ENCODE measurements at regions not wholly inside any gene's neighbourhood (a gene's known extent, or its start where the extent isn't known, plus 50 kb on each side); places are given as distances from the start of the nearest gene placed in this dataset.

DNA sequence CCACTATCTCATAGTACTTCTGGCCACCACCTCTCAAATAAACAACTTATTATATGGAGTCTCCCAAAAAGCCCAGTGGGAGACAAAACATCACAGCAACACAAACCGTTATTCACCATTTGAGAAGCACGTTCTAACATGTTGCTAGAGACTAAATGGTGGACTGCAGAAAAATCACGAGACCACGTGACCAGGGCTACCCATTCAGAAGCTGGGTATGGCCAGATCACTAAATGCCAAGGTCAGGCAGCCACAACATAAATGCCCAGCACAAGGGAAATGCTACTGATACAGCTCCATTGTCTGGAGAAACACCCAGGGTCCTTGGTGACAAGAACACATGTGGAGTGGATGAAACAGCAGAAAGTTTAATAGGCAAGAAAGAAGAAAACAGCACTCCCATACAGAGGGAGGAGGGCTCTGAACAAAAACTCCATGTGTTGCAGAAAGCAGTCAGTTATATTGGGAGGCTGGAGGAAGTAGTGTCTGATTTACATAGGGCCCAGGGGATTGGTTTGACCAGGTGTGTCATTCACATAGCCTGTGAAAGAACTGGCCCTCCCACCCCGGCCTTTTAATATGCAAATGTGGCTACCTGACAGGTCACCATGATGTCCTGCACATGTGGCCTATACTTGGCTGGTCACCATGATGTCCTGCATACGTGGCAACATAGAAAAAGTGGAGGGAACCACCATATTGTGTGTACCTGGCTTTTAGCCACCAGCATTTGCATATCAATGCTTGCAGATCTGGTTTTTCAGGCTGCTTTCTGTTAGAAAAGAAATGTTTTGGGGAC lies 97.2 kb downstream of the TRIM36 start:
- TF ChIP-seq JUND (IDR thresholded peaks at IDR 0.05; ENCODE audit: low read depth) = no peak
- peak in 1 of 2 experiments; percentile 77 for DNase-seq (ENCODE audit: low read depth in 1 of 2, low spot score in 1 of 2)
- in situ Hi-C loops (cut with HindIII; ENCODE audit: low pct_unique_long_range_greater_than_20kb, low sequenced_read_pairs) = no loop called here

DNA sequence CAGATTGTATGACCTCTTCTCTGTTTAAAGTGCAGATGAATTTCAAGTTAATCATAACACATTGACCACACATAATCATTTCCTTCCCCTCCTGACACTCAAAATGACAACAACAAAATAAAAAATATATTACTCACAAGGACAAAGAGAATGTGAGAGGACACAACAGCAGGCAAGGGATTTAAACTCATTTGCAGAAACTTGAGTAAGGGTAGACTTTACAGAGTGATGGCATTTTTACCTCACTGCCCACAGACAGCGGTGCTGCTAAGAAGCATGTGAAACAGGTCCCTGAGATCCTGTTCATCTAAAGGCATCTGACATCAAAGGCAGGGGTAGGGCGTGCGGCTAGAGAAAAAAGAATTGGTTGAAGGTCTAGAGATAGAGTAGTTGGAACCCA lies 99.0 kb downstream of the TRIM36 start:
- in situ Hi-C loops (cut with HindIII; ENCODE audit: low pct_unique_long_range_greater_than_20kb, low sequenced_read_pairs) = no loop called here
- DNase-seq (ENCODE audit: low read depth in 1 of 2, low spot score in 1 of 2) = no peak
- TF ChIP-seq JUND (IDR thresholded peaks at IDR 0.05; ENCODE audit: low read depth) = no peak

GRCh38 chr5:115069087-115069968 lies 100.4 kb downstream of the TRIM36 start:
- TF ChIP-seq JUND (IDR thresholded peaks at IDR 0.05; ENCODE audit: low read depth) = no peak

GRCh38 chr5:115068239-115069086 lies 101.2 kb downstream of the TRIM36 start:
- in situ Hi-C loops (cut with HindIII; ENCODE audit: low pct_unique_long_range_greater_than_20kb, low sequenced_read_pairs) = no loop called here
- DNase-seq (ENCODE audit: low read depth in 1 of 2, low spot score in 1 of 2) = peak in 1 of 2 experiments; percentile 59
- TF ChIP-seq JUND (IDR thresholded peaks at IDR 0.05; ENCODE audit: low read depth) = no peak

More at GRCh38 chr5:115069087-115069968, 100.4 kb downstream of the TRIM36 start:
- peak; percentile 39 to 88 for DNase-seq (ENCODE audit: low read depth in 1 of 2, low spot score in 1 of 2)
- in situ Hi-C loops (cut with HindIII; ENCODE audit: low pct_unique_long_range_greater_than_20kb, low sequenced_read_pairs) = no loop called here

- in situ Hi-C loops (cut with HindIII; ENCODE audit: low pct_unique_long_range_greater_than_20kb, low sequenced_read_pairs) = no loop called here
- no peak for DNase-seq (ENCODE audit: low read depth in 1 of 2, low spot score in 1 of 2)
- TF ChIP-seq JUND (IDR thresholded peaks at IDR 0.05; ENCODE audit: low read depth) = no peak
Observed at GRCh38 chr5:115064380-115064779, 105.3 kb downstream of the TRIM36 start.

- TF ChIP-seq JUND (IDR thresholded peaks at IDR 0.05; ENCODE audit: low read depth) = no peak
- in situ Hi-C loops (cut with HindIII; ENCODE audit: low pct_unique_long_range_greater_than_20kb, low sequenced_read_pairs) = no loop called here
- DNase-seq (ENCODE audit: low read depth in 1 of 2, low spot score in 1 of 2) = peak in 1 of 2 experiments; percentile 81
Observed at GRCh38 chr5:115054387-115054951, 115.2 kb downstream of the TRIM36 start.

- in situ Hi-C loops (cut with HindIII; ENCODE audit: low pct_unique_long_range_greater_than_20kb, low sequenced_read_pairs) = no loop called here
Observed at GRCh38 chr5:115052948-115053347, 116.8 kb downstream of the TRIM36 start.

DNA sequence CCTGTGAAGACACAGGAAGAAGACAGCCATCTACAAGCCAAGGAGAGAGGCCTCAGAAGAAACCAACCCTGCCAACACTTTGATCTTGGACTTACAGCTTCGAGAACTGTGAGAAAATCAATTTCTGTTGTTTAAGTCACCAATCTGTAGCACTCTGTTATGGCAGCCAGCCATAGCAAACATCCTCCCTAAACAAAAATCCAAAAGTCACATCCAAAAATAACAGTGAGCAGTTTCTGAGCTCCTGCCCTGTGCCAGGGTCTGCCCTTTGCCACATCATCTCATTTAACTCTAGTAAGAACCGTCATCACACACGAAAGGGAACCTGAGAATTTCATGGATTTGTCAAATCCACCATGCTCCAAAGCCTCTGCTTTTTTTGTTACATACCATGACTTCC lies 118.8 kb downstream of the TRIM36 start:
- no peak for TF ChIP-seq JUND (IDR thresholded peaks at IDR 0.05; ENCODE audit: low read depth)
- in situ Hi-C loops (cut with HindIII; ENCODE audit: low pct_unique_long_range_greater_than_20kb, low sequenced_read_pairs) = no loop called here
- peak in 1 of 2 experiments; percentile 42 for DNase-seq (ENCODE audit: low read depth in 1 of 2, low spot score in 1 of 2)

More at GRCh38 chr5:115052948-115053347, 116.8 kb downstream of the TRIM36 start:
- TF ChIP-seq JUND (IDR thresholded peaks at IDR 0.05; ENCODE audit: low read depth) = no peak
- DNase-seq (ENCODE audit: low read depth in 1 of 2, low spot score in 1 of 2) = no peak

- in situ Hi-C loops (cut with HindIII; ENCODE audit: low pct_unique_long_range_greater_than_20kb, low sequenced_read_pairs) = no loop called here
Observed at GRCh38 chr5:115033861-115034260, 135.8 kb downstream of the TRIM36 start.

DNA sequence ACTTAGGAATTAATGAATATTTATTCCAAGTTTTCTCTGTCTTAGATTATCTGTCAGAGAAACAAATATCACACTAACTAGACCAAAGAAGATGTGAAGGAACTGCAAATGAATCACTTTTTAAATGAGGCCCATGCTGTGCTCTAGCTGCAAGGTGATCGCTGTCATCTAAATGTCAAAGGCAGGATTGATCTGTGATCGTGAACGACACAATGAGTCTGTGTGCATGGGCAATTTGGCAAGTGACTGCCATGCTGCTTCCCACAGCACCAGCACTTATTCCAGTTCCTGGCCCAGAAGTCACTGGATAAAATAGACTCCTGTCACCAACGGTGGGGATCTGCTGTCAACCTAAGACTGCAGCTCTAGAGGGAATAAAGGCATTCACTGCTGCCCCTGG lies 141.2 kb downstream of the TRIM36 start:
- in situ Hi-C loops (cut with HindIII; ENCODE audit: low pct_unique_long_range_greater_than_20kb, low sequenced_read_pairs) = no loop called here
- no peak for DNase-seq (ENCODE audit: low read depth in 1 of 2, low spot score in 1 of 2)
- no peak for TF ChIP-seq JUND (IDR thresholded peaks at IDR 0.05; ENCODE audit: low read depth)

More at GRCh38 chr5:115033861-115034260, 135.8 kb downstream of the TRIM36 start:
- TF ChIP-seq JUND (IDR thresholded peaks at IDR 0.05; ENCODE audit: low read depth) = no peak
- DNase-seq (ENCODE audit: low read depth in 1 of 2, low spot score in 1 of 2) = peak; percentile 10 to 56

GRCh38 chr5:115024922-115025321 lies 144.8 kb downstream of the TRIM36 start:
- in situ Hi-C loops (cut with HindIII; ENCODE audit: low pct_unique_long_range_greater_than_20kb, low sequenced_read_pairs) = no loop called here
- no peak for DNase-seq (ENCODE audit: low read depth in 1 of 2, low spot score in 1 of 2)
- no peak for TF ChIP-seq JUND (IDR thresholded peaks at IDR 0.05; ENCODE audit: low read depth)

- in situ Hi-C loops (cut with HindIII; ENCODE audit: low pct_unique_long_range_greater_than_20kb, low sequenced_read_pairs) = no loop called here
- TF ChIP-seq JUND (IDR thresholded peaks at IDR 0.05; ENCODE audit: low read depth) = no peak
- DNase-seq (ENCODE audit: low read depth in 1 of 2, low spot score in 1 of 2) = no peak
Observed at GRCh38 chr5:115022303-115022702, 147.4 kb downstream of the TRIM36 start.
